GM12878 (cell line): ENCODE measurements at regions not wholly inside any gene's neighbourhood (a gene's known extent, or its start where the extent isn't known, plus 50 kb on each side); places are given as distances from the start of the nearest gene placed in this dataset.

Source experiments
- ATAC-seq: fragments of 200-7000 bp; cut with Tn5 transposase; 3 replicates; pipeline ENCODE4 v1.9.1; 2020; ENCODE audit warnings: mild to moderate bottlenecking, moderate library complexity
- BruUV-seq: library from RNA; stranded (reverse); fragments of 400-500 nt; replicated peaks from 2 replicates; lab custom pipeline; 2021; lab: Mats Ljungman, UMichigan
- CTCF ChIA-PET: fragments of 300-600 bp; sonication (Branson Sonifier 250); formaldehyde crosslinking; extraction: SDS; loops from one replicate; lab custom pipeline; 2021; ENCODE audit warnings: inconsistent platforms; lab: Yijun Ruan, JAX
- POLR2A ChIA-PET: fragments of 350-600 bp; formaldehyde crosslinking; extraction: SDS; loops from one replicate; lab custom pipeline; 2021; ENCODE audit warnings: inconsistent platforms; lab: Charles Lee
- RAD21 ChIA-PET: fragments of 300-600 bp; sonication (Branson Sonifier 250); formaldehyde crosslinking; loops from one replicate; lab custom pipeline; 2023; ENCODE audit warnings: antibody characterized with exemption; ENCODE audit not compliant: unreplicated experiment; lab: Charles Lee
- SMC1A ChIA-PET: fragments of 300-600 bp; sonication (Branson Sonifier 250); formaldehyde crosslinking; loops from one replicate; lab custom pipeline; 2023; ENCODE audit not compliant: unreplicated experiment, uncharacterized antibody; lab: Charles Lee
- DNase-seq: peaks from one replicate; pipeline ENCODE4 v3.0.0-alpha.2; 2011; ENCODE audit warnings: low read depth, low spot score
- FAIRE-seq: peaks from 3 replicates; lab custom pipeline; 2011; peaks lifted over from hg19 to GRCh38; lab: Jason Lieb, UNC
- H2AFZ ChIP-seq: 2 replicates; pipeline ENCODE4 v1.6.0; 2011; ENCODE audit warnings: low read depth, low read length, control low read depth; ENCODE audit not compliant: control insufficient read depth
- H3K27ac ChIP-seq: 2 replicates; pipeline ENCODE4 v1.5.1; 2011; ENCODE audit warnings: control low read depth; ENCODE audit not compliant: control insufficient read depth, insufficient read depth
- H3K27me3 ChIP-seq, 2 experiments: replicated peaks in 1 of 2; 2 replicates each; pipeline versions ENCODE4 v1.6.0 to v1.6.1; 2011; ENCODE audit warnings: low read length in 1 of 2; ENCODE audit not compliant: control insufficient read depth in 2 of 2, insufficient read depth in 2 of 2
- H3K36me3 ChIP-seq, 2 experiments: 2 replicates each; pipeline ENCODE4 v1.5.1; 2011; ENCODE audit warnings: low read length in 1 of 2; ENCODE audit not compliant: control insufficient read depth in 2 of 2, insufficient read depth in 2 of 2
- H3K4me1 ChIP-seq: 2 replicates; pipeline ENCODE4 v1.6.1; 2011; ENCODE audit warnings: mild to moderate bottlenecking, low read length, moderate library complexity, mixed read lengths; ENCODE audit not compliant: control insufficient read depth, insufficient read depth
- H3K4me2 ChIP-seq: 2 replicates; pipeline ENCODE4 v1.6.0; 2011; ENCODE audit warnings: control low read depth; ENCODE audit not compliant: control insufficient read depth, insufficient read depth
- H3K4me3 ChIP-seq: fragments of 200-600 bp; sonication (generic); 2 replicates; pipeline ENCODE4 v1.5.1; 2016
- H3K79me2 ChIP-seq: 2 replicates; pipeline ENCODE4 v1.6.0; 2011; ENCODE audit warnings: low read length; ENCODE audit not compliant: control insufficient read depth, insufficient read depth
- H3K9ac ChIP-seq: 2 replicates; pipeline ENCODE4 v1.8.0; 2011; ENCODE audit warnings: low read length, control low read depth, mixed read lengths; ENCODE audit not compliant: control insufficient read depth, insufficient read depth
- H3K9me3 ChIP-seq: replicated peaks from 3 replicates; pipeline ENCODE4 v1.5.1; 2011; ENCODE audit warnings: mild to moderate bottlenecking, low read length; ENCODE audit not compliant: control insufficient read depth, insufficient read depth
- H4K20me1 ChIP-seq: 2 replicates; pipeline ENCODE4 v1.6.0; 2011; ENCODE audit not compliant: control insufficient read depth, insufficient read depth
- E4F1 ChIP-seq: fragments of 450-650 bp; IDR thresholded peaks from 2 replicates; pipeline ENCODE4 v1.6.1; 2018; ENCODE audit warnings: borderline replicate concordance, mild to moderate bottlenecking; ENCODE audit not compliant: partially characterized antibody
- EP300 ChIP-seq, 2 experiments: fragments of 150-350 bp in 1 of 2; IDR thresholded peaks; 2 replicates each; pipeline ENCODE4 v1.6.1; 2011 to 2012; ENCODE audit warnings: low read depth in 2 of 2, low read length in 2 of 2, borderline replicate concordance in 1 of 2, improper control_type of control experiment in 1 of 2, inconsistent platforms in 1 of 2; ENCODE audit not compliant: control insufficient read depth in 1 of 2
- FOXK2 ChIP-seq: fragments of 450-650 bp; IDR thresholded peaks from 2 replicates; pipeline ENCODE4 v1.6.1; 2017; ENCODE audit warnings: mild to moderate bottlenecking, moderate library complexity
- HSF1 ChIP-seq: fragments of 150-350 bp; IDR thresholded peaks from 2 replicates; pipeline ENCODE4 v1.6.1; 2014; ENCODE audit warnings: mild to moderate bottlenecking, low read depth, low read length
- POLR2A ChIP-seq: IDR thresholded peaks from 2 replicates; pipeline ENCODE4 v1.6.1; 2011; ENCODE audit warnings: low read depth, mild to moderate bottlenecking, low read length
- RBBP5 ChIP-seq: fragments of 200-600 bp; sonication (generic); conservative IDR thresholded peaks from 2 replicates; pipeline ENCODE4 v1.6.1; 2016
- RELB ChIP-seq: fragments of 450-650 bp; IDR thresholded peaks from 2 replicates; pipeline ENCODE4 v1.6.1; 2017; ENCODE audit warnings: low read depth, mild to moderate bottlenecking, moderate library complexity
- ZBTB40 ChIP-seq: fragments of 450-650 bp; IDR thresholded peaks from 2 replicates; pipeline ENCODE4 v1.6.1; 2016; ENCODE audit warnings: mild to moderate bottlenecking, moderate library complexity, borderline replicate concordance
- WGBS: methylation state at CpG from one replicate; pipeline ENCODE4 v1.1.6; 2016; ENCODE audit warnings: low lambda C conversion rate; ENCODE audit not compliant: insufficient replicate concordance, insufficient coverage; ENCODE audit errors: missing lambda C conversion rate; 5-methylcytosine and 5-hydroxymethylcytosine counted together
- in situ Hi-C: fragments of 300-500 bp; cut with MboI; formaldehyde crosslinking; loops from 9 replicates; pipeline ENCODE4 v1.14.3; 2018; ENCODE audit warnings: mixed read lengths
- intact Hi-C: fragments of 100-400 bp; cut with micrococcal nuclease; formaldehyde crosslinking; loops from one replicate; pipeline ENCODE4 v1.14.2; 2022; ENCODE audit not compliant: unreplicated experiment

GRCh38 chr11:30133281-30133680 lies 97.5 kb upstream of the FSHB start:
- ChIA-PET SMC1A (interaction anchor here (0.7 to 1.9 kb wide), 5 partner anchors 9 to 180 kb away, joined by 3 to 12 read pairs (median 3); no protein-coding TSS in a partner anchor), RAD21 (interaction anchor here (1.3 to 1.7 kb wide), 2 partner anchors 10 to 108 kb away, joined by 4 read pairs; no protein-coding TSS in a partner anchor), POLR2A (no interaction called here), CTCF (interaction anchor here (1.2 to 10.5 kb wide), 7 partner anchors 10 to 201 kb away, joined by 3 to 171 read pairs (median 5); no protein-coding TSS in a partner anchor)
- WGBS = 42% methylated on average over 4 of the region's 4 CpGs
- Histone ChIP-seq H2AFZ (no peak overlapping the region), H3K36me3 (no peaks in the 10 kb centered on the region), H3K4me3 (no peak overlapping the region), H3K9ac (no peak overlapping the region), H3K4me2 (no peak overlapping the region), H3K79me2 (no peaks in the 10 kb centered on the region), H3K27me3 (no peaks in the 10 kb centered on the region), H3K4me1 (no peaks in the 10 kb centered on the region), H3K9me3 (no peaks in the 10 kb centered on the region), H3K27ac (no peak overlapping the region), H4K20me1 (no peaks in the 10 kb centered on the region)
- TF ChIP-seq FOXK2 (no peak), E4F1 (no peak), EP300 (IDR thresholded peaks at IDR 0.05; ENCODE audit: borderline replicate concordance in 1 of 2, control insufficient read depth in 1 of 2, low read depth in 2 of 2, low read length in 2 of 2) (no peak), POLR2A (no peak), RBBP5 (no peak), HSF1 (no peak), ZBTB40 (no peak), RELB (no peak)
- FAIRE-seq = no peak
- intact Hi-C loops (loop anchor here (5.0 kb wide), 2 partner anchors 199 to 784 kb away; no protein-coding TSS in a partner anchor), in situ Hi-C loops (loop anchor here (10.0 kb wide), 2 partner anchors 698 to 782 kb away; no protein-coding TSS in a partner anchor)
- BruUV-seq = no TSS peak
- no peak for DNase-seq
- ATAC-seq = no peak
